ENCODE measurements at regions not wholly inside any gene's neighbourhood (a gene's known extent, or its start where the extent isn't known, plus 50 kb on each side); places are given as distances from the start of the nearest gene placed in this dataset.

- TF ChIP-seq POLR2A (IDR thresholded peaks at IDR 0.05; ENCODE audit: borderline replicate concordance, extremely low read depth, insufficient read depth, insufficient read length) (no peak), CTCF (IDR thresholded peaks at IDR 0.05 in 2 of 3, conservative IDR thresholded peaks at IDR 0.05 in 1 of 3; ENCODE audit: borderline replicate concordance in 1 of 3, insufficient read depth in 1 of 3, low read depth in 2 of 3, low read length in 2 of 3) (no peak), POLR2AphosphoS5 (IDR thresholded peaks at IDR 0.05; ENCODE audit: low read depth, low read length) (no peak), CEBPB (IDR thresholded peaks at IDR 0.05; ENCODE audit: low read depth) (no peak), ELF1 (IDR thresholded peaks at IDR 0.05; ENCODE audit: borderline replicate concordance, low read depth) (no peak), SP1 (IDR thresholded peaks at IDR 0.05; ENCODE audit: low read depth) (no peak), SIN3A (IDR thresholded peaks at IDR 0.05; ENCODE audit: low read depth) (no peak)
Observed at GRCh38 chr3:31086698-31087097, 192.2 kb upstream of the GADL1 start.

Measured in HCT116 (cell line).